ENCODE measurements at regions not wholly inside any gene's neighbourhood (a gene's known extent, or its start where the extent isn't known, plus 50 kb on each side); places are given as distances from the start of the nearest gene placed in this dataset.

GRCh38 chr4:177921715-177922114 lies 479.5 kb upstream of the AGA start:
- Histone ChIP-seq H2BK12ac (ENCODE audit: low read length in 2 of 2) (no peak overlapping the region), H2AK5ac (ENCODE audit: low read length, severe bottlenecking) (no peak overlapping the region), H3K9ac (ENCODE audit: low read length) (no peak overlapping the region), H2BK15ac (ENCODE audit: low read depth, poor library complexity, severe bottlenecking) (no peak overlapping the region), H3K27me3 (ENCODE audit: control insufficient read depth in 1 of 2, insufficient read depth in 1 of 2, low read length in 2 of 2) (no peaks in the 10 kb centered on the region), H2BK5ac (ENCODE audit: low read depth, low read length, poor library complexity, severe bottlenecking) (no peak overlapping the region), H3K14ac (ENCODE audit: low read length in 2 of 2) (no peak overlapping the region), H3K9me3 (ENCODE audit: control insufficient read depth, low read length) (peaks cover 31% of the 10 kb centered on the region), H4K91ac (ENCODE audit: low read length) (no peak overlapping the region), H3K79me1 (replicated peaks; ENCODE audit: low read length, poor library complexity, severe bottlenecking) (no peaks in the 10 kb centered on the region), H4K8ac (ENCODE audit: low read length) (no peak overlapping the region), H3K23ac (ENCODE audit: low read length in 2 of 2) (no peak overlapping the region), H3K4ac (ENCODE audit: low read depth in 1 of 2, low read length in 2 of 2) (no peak overlapping the region), H3K27ac (ENCODE audit: low read length, poor library complexity, severe bottlenecking) (no peak overlapping the region), H3K4me1 (ENCODE audit: control insufficient read depth, insufficient read depth, low read depth, low read length) (no peaks in the 10 kb centered on the region), H3K4me3 (ENCODE audit: insufficient read depth in 1 of 2, low read depth in 1 of 2, low read length in 2 of 2) (no peak overlapping the region), H3K18ac (ENCODE audit: low read depth in 1 of 2, low read length in 2 of 2) (no peak overlapping the region), H3K4me2 (ENCODE audit: low read length, poor library complexity, severe bottlenecking) (no peak overlapping the region), H2AFZ (ENCODE audit: low read depth, low read length) (no peak overlapping the region), H2BK120ac (ENCODE audit: low read depth, low read length) (no peak overlapping the region), H3K36me3 (ENCODE audit: control insufficient read depth in 1 of 2, insufficient read depth in 2 of 2, low read depth in 1 of 2, low read length in 2 of 2) (no peaks in the 10 kb centered on the region)
- 100% methylated on average over 1 of the region's 1 CpG for WGBS
- DNase-seq, result no peak

GRCh38 chr4:177923888-177924287 lies 481.7 kb upstream of the AGA start:
- Histone ChIP-seq H3K36me3 (ENCODE audit: control insufficient read depth in 1 of 2, insufficient read depth in 2 of 2, low read depth in 1 of 2, low read length in 2 of 2) (no peaks in the 10 kb centered on the region), H2BK12ac (ENCODE audit: low read length in 2 of 2) (no peak overlapping the region)

GRCh38 chr4:177937041-177937440 lies 494.8 kb upstream of the AGA start:
- no peaks in the 10 kb centered on the region for H3K36me3 ChIP-seq (ENCODE audit: control insufficient read depth in 1 of 2, insufficient read depth in 2 of 2, low read depth in 1 of 2, low read length in 2 of 2)
- H2BK15ac ChIP-seq (ENCODE audit: low read depth, poor library complexity, severe bottlenecking), result no peak overlapping the region
- H3K23ac ChIP-seq (ENCODE audit: low read length in 2 of 2), result no peak overlapping the region
- H3K79me1 ChIP-seq (replicated peaks; ENCODE audit: low read length, poor library complexity, severe bottlenecking), result no peaks in the 10 kb centered on the region
- H3K9me3 ChIP-seq (ENCODE audit: control insufficient read depth, low read length), result peaks cover 19% of the 10 kb centered on the region
- H2BK120ac ChIP-seq (ENCODE audit: low read depth, low read length), result no peak overlapping the region
- H2BK5ac ChIP-seq (ENCODE audit: low read depth, low read length, poor library complexity, severe bottlenecking), result no peak overlapping the region
- no peak overlapping the region for H3K14ac ChIP-seq (ENCODE audit: low read length in 2 of 2)
- H3K4me3 ChIP-seq (ENCODE audit: insufficient read depth in 1 of 2, low read depth in 1 of 2, low read length in 2 of 2), result no peak overlapping the region
- 92% methylated on average over 4 of the region's 5 CpGs for WGBS
- no peak overlapping the region for H3K18ac ChIP-seq (ENCODE audit: low read depth in 1 of 2, low read length in 2 of 2)
- DNase-seq, result no peak
- H3K4me1 ChIP-seq (ENCODE audit: control insufficient read depth, insufficient read depth, low read depth, low read length), result no peaks in the 10 kb centered on the region
- no peak overlapping the region for H3K9ac ChIP-seq (ENCODE audit: low read length)
- H2BK12ac ChIP-seq (ENCODE audit: low read length in 2 of 2), result no peak overlapping the region
- H3K27ac ChIP-seq (ENCODE audit: low read length, poor library complexity, severe bottlenecking), result peak overlapping the region; percentile 66
- no peak overlapping the region for H2AFZ ChIP-seq (ENCODE audit: low read depth, low read length)
- no peak overlapping the region for H4K8ac ChIP-seq (ENCODE audit: low read length)
- no peaks in the 10 kb centered on the region for H3K27me3 ChIP-seq (ENCODE audit: control insufficient read depth in 1 of 2, insufficient read depth in 1 of 2, low read length in 2 of 2)
- no peak overlapping the region for H2AK5ac ChIP-seq (ENCODE audit: low read length, severe bottlenecking)
- H3K4me2 ChIP-seq (ENCODE audit: low read length, poor library complexity, severe bottlenecking), result peak overlapping the region; percentile 16
- no peak overlapping the region for H3K4ac ChIP-seq (ENCODE audit: low read depth in 1 of 2, low read length in 2 of 2)
- H4K91ac ChIP-seq (ENCODE audit: low read length), result no peak overlapping the region

More at GRCh38 chr4:177923888-177924287, 481.7 kb upstream of the AGA start:
- no peak overlapping the region for H3K27ac ChIP-seq (ENCODE audit: low read length, poor library complexity, severe bottlenecking)
- no peak overlapping the region for H4K91ac ChIP-seq (ENCODE audit: low read length)
- no peaks in the 10 kb centered on the region for H3K27me3 ChIP-seq (ENCODE audit: control insufficient read depth in 1 of 2, insufficient read depth in 1 of 2, low read length in 2 of 2)
- H2BK120ac ChIP-seq (ENCODE audit: low read depth, low read length), result no peak overlapping the region
- H3K14ac ChIP-seq (ENCODE audit: low read length in 2 of 2), result no peak overlapping the region
- no peaks in the 10 kb centered on the region for H3K79me1 ChIP-seq (replicated peaks; ENCODE audit: low read length, poor library complexity, severe bottlenecking)
- H3K4me2 ChIP-seq (ENCODE audit: low read length, poor library complexity, severe bottlenecking), result no peak overlapping the region
- no peak for DNase-seq
- H3K23ac ChIP-seq (ENCODE audit: low read length in 2 of 2), result no peak overlapping the region
- H2BK15ac ChIP-seq (ENCODE audit: low read depth, poor library complexity, severe bottlenecking), result no peak overlapping the region
- no peak overlapping the region for H3K18ac ChIP-seq (ENCODE audit: low read depth in 1 of 2, low read length in 2 of 2)
- no peak overlapping the region for H2AFZ ChIP-seq (ENCODE audit: low read depth, low read length)
- H4K8ac ChIP-seq (ENCODE audit: low read length), result no peak overlapping the region
- no peak overlapping the region for H2AK5ac ChIP-seq (ENCODE audit: low read length, severe bottlenecking)
- H3K4ac ChIP-seq (ENCODE audit: low read depth in 1 of 2, low read length in 2 of 2), result no peak overlapping the region
- H3K9me3 ChIP-seq (ENCODE audit: control insufficient read depth, low read length), result peaks cover 28% of the 10 kb centered on the region
- H3K4me1 ChIP-seq (ENCODE audit: control insufficient read depth, insufficient read depth, low read depth, low read length), result no peaks in the 10 kb centered on the region
- no peak overlapping the region for H2BK5ac ChIP-seq (ENCODE audit: low read depth, low read length, poor library complexity, severe bottlenecking)
- H3K4me3 ChIP-seq (ENCODE audit: insufficient read depth in 1 of 2, low read depth in 1 of 2, low read length in 2 of 2), result no peak overlapping the region
- no peak overlapping the region for H3K9ac ChIP-seq (ENCODE audit: low read length)

- Histone ChIP-seq H3K79me1 (replicated peaks; ENCODE audit: low read length, poor library complexity, severe bottlenecking) (no peaks in the 10 kb centered on the region), H3K4me2 (ENCODE audit: low read length, poor library complexity, severe bottlenecking) (no peak overlapping the region), H3K4me3 (ENCODE audit: insufficient read depth in 1 of 2, low read depth in 1 of 2, low read length in 2 of 2) (no peak overlapping the region), H2BK5ac (ENCODE audit: low read depth, low read length, poor library complexity, severe bottlenecking) (no peak overlapping the region), H4K91ac (ENCODE audit: low read length) (no peak overlapping the region), H2AFZ (ENCODE audit: low read depth, low read length) (no peak overlapping the region), H3K9me3 (ENCODE audit: control insufficient read depth, low read length) (peaks cover 19% of the 10 kb centered on the region), H3K27ac (ENCODE audit: low read length, poor library complexity, severe bottlenecking) (no peak overlapping the region), H2BK120ac (ENCODE audit: low read depth, low read length) (no peak overlapping the region), H3K4ac (ENCODE audit: low read depth in 1 of 2, low read length in 2 of 2) (no peak overlapping the region), H4K8ac (ENCODE audit: low read length) (no peak overlapping the region), H3K14ac (ENCODE audit: low read length in 2 of 2) (no peak overlapping the region), H3K27me3 (ENCODE audit: control insufficient read depth in 1 of 2, insufficient read depth in 1 of 2, low read length in 2 of 2) (no peaks in the 10 kb centered on the region), H3K36me3 (ENCODE audit: control insufficient read depth in 1 of 2, insufficient read depth in 2 of 2, low read depth in 1 of 2, low read length in 2 of 2) (no peaks in the 10 kb centered on the region), H2BK12ac (ENCODE audit: low read length in 2 of 2) (no peak overlapping the region), H3K18ac (ENCODE audit: low read depth in 1 of 2, low read length in 2 of 2) (no peak overlapping the region), H3K23ac (ENCODE audit: low read length in 2 of 2) (no peak overlapping the region), H2AK5ac (ENCODE audit: low read length, severe bottlenecking) (no peak overlapping the region), H2BK15ac (ENCODE audit: low read depth, poor library complexity, severe bottlenecking) (no peak overlapping the region), H3K9ac (ENCODE audit: low read length) (no peak overlapping the region), H3K4me1 (ENCODE audit: control insufficient read depth, insufficient read depth, low read depth, low read length) (no peaks in the 10 kb centered on the region)
- 91% methylated on average over 2 of the region's 3 CpGs for WGBS
- DNase-seq, result no peak
These were observed 496.0 kb upstream of the AGA start for GRCh38 chr4:177938226-177938625.

Measured in mesenchymal stem cell (in vitro differentiated cells and primary cell).